NCI-H82 treated with DMSO at 0.1 percent for 48 hours (cell line): ENCODE measurements at regions not wholly inside any gene's neighbourhood (a gene's known extent, or its start where the extent isn't known, plus 50 kb on each side); places are given as distances from the start of the nearest gene placed in this dataset.

Experiments
- DNase-seq: peaks from one replicate; lab custom pipeline; 2025; ENCODE audit not compliant: unreplicated experiment; lab: John Stamatoyannopoulos, UW

DNA sequence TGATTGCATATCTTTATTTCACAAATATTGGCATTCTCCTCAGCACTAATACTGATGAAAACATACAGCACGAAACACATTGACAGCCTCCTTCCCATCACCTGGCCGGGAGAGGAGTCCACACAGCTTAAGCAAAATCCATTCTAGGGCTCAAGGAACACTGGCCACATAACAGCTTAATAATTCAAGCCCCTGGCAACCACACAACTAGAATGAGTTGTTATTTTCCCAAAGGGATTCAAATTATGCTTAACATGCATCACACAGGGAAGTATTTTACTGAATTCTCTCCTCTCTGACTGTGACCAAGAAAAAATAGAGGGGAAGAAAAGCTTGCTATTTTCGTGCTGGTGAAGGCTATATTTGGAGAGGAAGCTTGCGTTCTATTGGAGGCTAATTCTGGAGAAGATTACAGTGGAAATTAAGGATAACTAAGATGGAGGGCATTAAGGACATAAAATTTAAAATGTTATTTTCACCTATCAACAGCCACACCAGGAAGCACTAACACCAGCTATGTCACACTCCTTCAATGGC lies 198.5 kb downstream of the ADGRG6 start:
- DNase-seq: no peak

- no peak for DNase-seq
Observed at GRCh38 chr6:142501795-142502194, 200.0 kb downstream of the ADGRG6 start.

- DNase-seq: no peak
Observed at GRCh38 chr6:142507065-142507464, 205.3 kb downstream of the ADGRG6 start.

- no peak for DNase-seq
Observed at GRCh38 chr6:142510211-142510610, 208.4 kb downstream of the ADGRG6 start.

DNA sequence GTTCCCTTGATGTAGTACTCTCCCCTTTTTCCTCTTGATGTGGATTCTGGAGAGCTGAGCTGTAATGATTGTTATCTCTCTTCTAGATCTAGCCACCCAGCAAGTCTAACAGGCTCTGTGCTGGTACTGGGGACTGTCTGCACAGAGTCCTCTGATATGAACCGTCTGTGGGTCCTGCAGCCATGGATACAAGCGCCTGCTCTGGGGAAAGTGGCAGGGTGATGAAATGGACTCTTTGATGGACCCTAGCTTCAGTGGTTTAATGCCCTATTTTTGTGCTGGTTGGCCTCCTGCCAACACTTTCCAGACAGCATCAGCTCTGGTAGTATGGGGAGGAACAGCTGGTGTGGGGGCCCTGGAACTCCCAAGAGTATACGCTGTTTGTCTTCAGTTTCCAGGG lies 216.3 kb downstream of the ADGRG6 start:
- peak; percentile 96 for DNase-seq

- DNase-seq: peak; percentile 88
Observed at GRCh38 chr6:142518761-142519160, 217.0 kb downstream of the ADGRG6 start.

DNA sequence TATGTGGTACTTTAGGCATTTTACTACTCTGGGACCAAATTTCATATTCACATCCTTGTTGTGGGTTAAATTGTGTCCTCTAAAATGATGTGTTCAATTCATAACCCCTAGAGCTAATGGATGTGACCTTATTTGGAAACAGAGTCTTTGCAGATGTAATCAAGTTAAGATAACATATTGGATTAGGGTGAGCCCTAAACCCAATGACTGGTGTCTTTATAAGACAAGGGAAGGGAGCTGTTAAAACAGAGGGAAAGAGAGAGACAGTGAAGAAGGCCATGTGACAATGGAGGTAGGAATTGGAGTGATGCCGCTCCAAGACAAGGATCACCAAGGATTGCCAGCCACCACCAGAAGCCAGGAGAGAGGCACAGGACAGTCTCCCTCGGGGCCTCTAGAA lies 220.0 kb downstream of the ADGRG6 start:
- peak; percentile 76 for DNase-seq

GRCh38 chr6:142523515-142524375 lies 221.9 kb downstream of the ADGRG6 start:
- DNase-seq: no peak

DNA sequence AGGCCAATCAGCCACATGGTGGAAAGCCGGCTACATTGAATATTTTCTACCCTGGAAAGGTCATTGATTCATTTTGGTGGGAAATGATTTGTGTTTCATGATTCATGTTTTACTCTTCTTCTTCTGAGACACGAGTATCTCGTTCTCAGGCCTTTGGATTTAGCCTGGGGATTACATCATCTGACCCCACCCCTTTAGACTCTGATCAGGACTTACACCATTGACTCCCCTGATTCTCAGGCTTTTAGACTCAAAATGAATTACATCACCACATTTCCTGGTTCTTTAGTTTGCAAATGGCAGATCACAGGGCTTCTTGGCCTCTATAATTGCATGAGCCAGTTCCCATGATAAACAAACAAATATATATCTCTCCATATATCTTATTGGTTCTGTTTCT lies 228.8 kb downstream of the ADGRG6 start:
- no peak for DNase-seq

DNA sequence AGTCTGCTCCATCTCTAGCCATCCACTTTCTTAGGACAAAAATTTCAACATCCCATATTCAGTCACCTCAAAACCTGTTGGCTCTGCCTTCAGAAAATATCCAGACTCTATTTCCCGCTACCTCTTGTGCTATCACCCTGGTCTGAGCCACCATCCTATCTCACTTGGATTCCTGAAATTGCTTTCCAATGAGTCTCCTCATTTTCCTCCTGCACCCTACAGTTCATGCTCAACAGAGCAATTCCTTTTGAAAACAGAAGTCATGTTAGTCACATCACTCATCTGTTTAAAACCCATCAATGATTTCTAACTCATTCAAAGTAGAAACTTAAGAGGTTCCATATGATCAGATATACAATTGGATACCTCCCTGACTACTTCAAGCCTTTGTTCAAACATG lies 229.9 kb downstream of the ADGRG6 start:
- no peak for DNase-seq

- no peak for DNase-seq
Observed at GRCh38 chr6:142534076-142534475, 232.3 kb downstream of the ADGRG6 start.

- DNase-seq: no peak
Observed at GRCh38 chr6:142534484-142534883, 232.7 kb downstream of the ADGRG6 start.

DNA sequence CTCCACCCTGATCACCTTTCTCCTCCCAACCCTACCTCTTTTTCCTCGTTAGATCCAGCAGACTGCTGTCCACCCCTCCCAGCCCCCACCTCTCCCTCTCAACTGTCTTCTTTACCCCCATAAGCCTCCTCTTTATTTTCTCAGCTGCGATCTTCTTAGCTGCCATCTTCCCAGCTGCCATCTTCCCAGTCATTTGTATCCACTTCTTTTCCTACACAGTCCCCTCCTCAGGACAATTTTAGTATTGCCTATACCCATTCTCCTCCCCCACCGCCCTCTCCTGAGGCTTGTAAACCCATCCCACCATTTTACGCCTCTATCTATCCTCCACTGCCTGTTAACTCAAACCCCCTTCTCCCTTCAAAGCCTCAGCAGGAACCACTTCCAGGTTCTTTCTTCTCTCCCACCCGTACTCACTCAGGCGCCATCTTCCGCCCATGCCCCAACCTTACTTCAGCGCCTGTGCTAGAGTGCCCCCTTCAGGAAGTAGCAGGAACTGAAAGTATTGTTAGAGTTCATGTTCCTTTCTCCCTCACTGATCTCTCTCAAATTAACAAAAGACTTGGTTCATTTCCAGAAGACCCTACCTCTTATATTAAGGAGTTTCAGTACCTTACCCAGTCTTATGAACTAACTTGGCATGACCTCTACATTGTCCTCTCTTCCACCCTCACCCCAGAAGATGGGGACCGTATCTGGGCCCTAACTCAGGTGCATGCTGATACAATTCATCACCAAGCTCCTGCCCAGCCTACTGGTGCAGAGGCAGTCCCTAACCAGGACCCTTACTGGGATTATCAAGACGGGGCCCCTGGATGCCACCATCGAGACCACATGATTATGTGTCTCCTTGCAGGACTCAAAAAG lies 236.0 kb downstream of the ADGRG6 start:
- no peak for DNase-seq

DNA sequence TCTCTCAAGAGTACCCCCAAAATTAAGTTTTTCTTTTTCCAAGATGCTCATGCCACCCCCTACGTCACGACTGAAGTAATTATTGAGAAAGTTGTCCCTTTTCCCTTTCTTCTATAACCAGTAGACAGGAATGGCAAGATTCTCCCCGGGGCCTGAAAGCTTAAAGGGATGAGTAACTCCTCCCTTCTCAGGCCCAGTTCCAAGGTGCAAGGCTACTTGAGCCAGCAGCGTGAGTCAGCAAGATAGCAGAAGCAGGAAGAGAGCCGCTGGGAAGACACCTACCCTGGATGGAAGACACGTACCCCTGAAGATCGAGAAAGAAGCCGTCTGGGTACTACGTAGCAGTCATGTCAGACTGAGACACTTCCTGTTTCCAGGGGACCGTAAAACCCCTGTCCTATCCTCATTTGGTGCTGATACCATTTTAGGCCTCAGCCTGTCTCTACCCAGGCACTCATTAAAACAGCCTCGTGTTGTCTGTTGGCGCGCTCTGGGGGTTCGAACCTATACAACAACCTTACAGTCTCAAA lies 241.0 kb downstream of the ADGRG6 start:
- no peak for DNase-seq

DNA sequence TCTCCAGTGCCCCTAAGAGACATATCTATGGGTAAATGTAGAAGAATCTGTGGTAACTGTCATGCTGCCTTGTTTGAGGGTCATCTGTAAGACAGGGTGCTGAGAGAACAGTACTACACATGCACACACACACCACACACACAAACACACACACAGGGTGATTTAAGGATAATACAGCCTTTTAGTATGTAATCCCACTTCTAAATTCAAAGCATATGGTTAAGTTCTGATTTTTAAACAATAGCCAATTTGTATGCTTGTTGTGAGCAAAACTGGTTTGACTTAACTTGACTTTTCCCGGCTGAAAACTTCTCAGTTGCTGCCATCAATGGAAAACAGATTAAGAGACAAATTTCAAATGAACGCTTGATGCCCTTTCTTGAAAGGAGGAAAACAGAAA lies 241.8 kb downstream of the ADGRG6 start:
- no peak for DNase-seq

DNA sequence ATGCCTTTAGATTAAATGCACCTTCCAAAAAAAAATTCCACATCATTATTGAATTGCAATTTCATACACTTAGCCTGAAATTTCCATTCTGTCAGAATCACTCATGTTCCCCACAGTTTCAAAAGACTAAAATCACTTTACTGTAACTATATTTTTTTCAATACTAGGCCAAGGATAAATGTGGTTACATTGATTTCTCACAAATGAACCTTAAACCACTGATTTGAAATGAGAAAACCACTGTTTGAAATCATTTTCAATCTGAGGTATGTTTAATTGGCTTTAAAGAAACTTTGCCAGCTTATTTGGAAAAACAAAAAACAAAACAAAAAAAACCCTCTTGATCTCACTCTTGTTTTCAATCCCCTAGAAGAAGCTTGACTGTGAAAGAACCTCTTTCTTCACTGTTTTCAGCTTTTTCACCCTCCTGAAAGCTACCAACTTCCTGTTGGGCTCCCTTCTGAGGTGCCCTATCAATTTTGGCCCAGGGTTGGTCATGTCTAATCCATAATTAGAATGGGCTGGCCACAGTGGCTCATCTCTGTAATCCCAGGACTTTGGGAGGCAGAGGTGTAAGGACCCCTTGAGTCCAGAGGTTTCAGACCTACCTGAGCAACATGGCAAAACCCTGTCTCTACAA lies 242.5 kb downstream of the ADGRG6 start:
- DNase-seq: no peak

- DNase-seq: no peak
Observed at GRCh38 chr6:142545147-142545546, 243.3 kb downstream of the ADGRG6 start.

- DNase-seq: no peak
Observed at GRCh38 chr6:142548566-142548965, 246.8 kb downstream of the ADGRG6 start.

- no peak for DNase-seq
Observed at GRCh38 chr6:142550310-142551063, 248.7 kb downstream of the ADGRG6 start.

- DNase-seq: no peak
Observed at GRCh38 chr6:142551274-142551811, 249.5 kb downstream of the ADGRG6 start.
